HuH-7.5 (cell line): ENCODE measurements at regions not wholly inside any gene's neighbourhood (a gene's known extent, or its start where the extent isn't known, plus 50 kb on each side); places are given as distances from the start of the nearest gene placed in this dataset.

Experiments
- DNase-seq: peaks from one replicate; pipeline ENCODE4 v3.0.0; 2011; ENCODE audit warnings: low spot score

GRCh38 chr5:143464723-143465490 is 61.4 kb upstream of the NR3C1 start:
- no peak for DNase-seq

GRCh38 chr5:143462431-143462830 is 58.9 kb upstream of the NR3C1 start:
- no peak for DNase-seq

GRCh38 chr5:143459433-143459832 is 55.9 kb upstream of the NR3C1 start:
- no peak for DNase-seq

GRCh38 chr5:143456952-143457547 is 53.6 kb upstream of the NR3C1 start:
- DNase-seq: no peak

GRCh38 chr5:143454936-143455516 is 51.5 kb upstream of the NR3C1 start:
- no peak for DNase-seq

- no peak for DNase-seq
Observed at GRCh38 chr5:143453720-143454119, 50.2 kb upstream of the NR3C1 start.
